HL-60 (cell line): ENCODE measurements at regions not wholly inside any gene's neighbourhood (a gene's known extent, or its start where the extent isn't known, plus 50 kb on each side); places are given as distances from the start of the nearest gene placed in this dataset.
"Not testable (repeated sequence)": the region's sequence is repeated elsewhere in the genome, so short reads cannot be mapped to it uniquely, and the experiment has no call there.

Source experiments
- DNase-seq, 2 experiments: peaks; one replicate each; pipeline ENCODE4 v3.0.0-alpha.2; 2010 to 2020; ENCODE audit warnings: low read depth in 1 of 2, low spot score in 1 of 2
- H3K27ac ChIP-seq: fragments of 250-450 bp; sonication (Bioruptor Pico); replicated peaks from 2 replicates; pipeline ENCODE4 v1.5.1; 2020; ENCODE audit warnings: mild to moderate bottlenecking, moderate library complexity
- H3K27me3 ChIP-seq: fragments of 250-450 bp; sonication (Bioruptor Pico); 2 replicates; pipeline ENCODE4 v1.5.1; 2021; ENCODE audit warnings: mild to moderate bottlenecking, moderate library complexity; ENCODE audit not compliant: insufficient read depth, poor library complexity, severe bottlenecking
- H3K4me3 ChIP-seq: replicated peaks from 2 replicates; pipeline ENCODE4 v1.5.1; 2011; ENCODE audit warnings: mild to moderate bottlenecking, control low read depth, low read length; ENCODE audit not compliant: insufficient read depth
- CTCF ChIP-seq: IDR thresholded peaks from one replicate; pipeline ENCODE4 v1.5.1; 2011; ENCODE audit warnings: low read length, control low read depth, inconsistent platforms; ENCODE audit not compliant: insufficient read depth
- GABPA ChIP-seq: IDR thresholded peaks from 2 replicates; pipeline ENCODE4 v1.6.1; 2012; ENCODE audit warnings: low read depth
- POLR2AphosphoS5 ChIP-seq: IDR thresholded peaks from 2 replicates; pipeline ENCODE4 v1.6.1; 2012; ENCODE audit warnings: low read depth
- REST ChIP-seq: IDR thresholded peaks from 2 replicates; pipeline ENCODE4 v1.6.1; 2012; ENCODE audit warnings: low read depth; ENCODE audit not compliant: insufficient replicate concordance
- SPI1 ChIP-seq: IDR thresholded peaks from 2 replicates; pipeline ENCODE4 v1.6.1; 2012; ENCODE audit warnings: low read depth, mild to moderate bottlenecking, borderline replicate concordance

- no peak overlapping the region for H3K4me3 ChIP-seq
- no peak for DNase-seq
- H3K27me3 ChIP-seq, result peaks cover 3% of the 10 kb centered on the region
- no peak overlapping the region for H3K27ac ChIP-seq
- TF ChIP-seq POLR2AphosphoS5 (no peak), SPI1 (no peak), REST (no peak), GABPA (no peak), CTCF (no peak)
Observed at GRCh38 chr12:105534068-105534467, 203.6 kb downstream of the C12orf75 start.

- DNase-seq, H3K27ac ChIP-seq, H3K27me3 ChIP-seq, H3K4me3 ChIP-seq: not testable (repeated sequence)
Observed at GRCh38 chr12:105535033-105535432, 204.5 kb downstream of the C12orf75 start.

GRCh38 chr12:105538880-105539279 is 208.4 kb downstream of the C12orf75 start:
- no peak for TF ChIP-seq SPI1
- TF ChIP-seq CTCF, result no peak
- no peak for TF ChIP-seq GABPA
- no peak for TF ChIP-seq REST
- TF ChIP-seq POLR2AphosphoS5, result no peak
- H3K27me3 ChIP-seq, result no peaks in the 10 kb centered on the region
- DNase-seq, result no peak
- no peak overlapping the region for H3K27ac ChIP-seq
- H3K4me3 ChIP-seq, result no peak overlapping the region

GRCh38 chr12:105539735-105540134 is 209.2 kb downstream of the C12orf75 start:
- TF ChIP-seq GABPA, result no peak
- no peak for TF ChIP-seq CTCF
- no peak for TF ChIP-seq SPI1
- TF ChIP-seq REST, result no peak
- no peak for TF ChIP-seq POLR2AphosphoS5
- DNase-seq, result no peak
- no peaks in the 10 kb centered on the region for H3K27me3 ChIP-seq
- H3K4me3 ChIP-seq, result no peak overlapping the region
- H3K27ac ChIP-seq, result no peak overlapping the region
